HG03196 (cell line): ENCODE measurements at regions not wholly inside any gene's neighbourhood (a gene's known extent, or its start where the extent isn't known, plus 50 kb on each side); places are given as distances from the start of the nearest gene placed in this dataset.
"Not testable (repeated sequence)": the region's sequence is repeated elsewhere in the genome, so short reads cannot be mapped to it uniquely, and the experiment has no call there.

Experiments
- ATAC-seq: cut with Tn5 transposase; IDR thresholded peaks from one replicate; pipeline ENCODE4 v1.9.1; 2021; ENCODE audit not compliant: unreplicated experiment

- no peak for ATAC-seq
Measured at GRCh38 chr16:66116163-66117002, 250.1 kb upstream of the CDH5 start.

- no peak for ATAC-seq
Measured at GRCh38 chr16:66115373-66115772, 251.1 kb upstream of the CDH5 start.

GRCh38 chr16:66113223-66113622 is 253.3 kb upstream of the CDH5 start:
- ATAC-seq = no peak

- no peak for ATAC-seq
Measured at GRCh38 chr16:66109677-66110076, 256.8 kb upstream of the CDH5 start.

GRCh38 chr16:66107661-66108060 is 258.8 kb upstream of the CDH5 start:
- ATAC-seq = no peak

GRCh38 chr16:66103211-66103610 is 263.3 kb upstream of the CDH5 start:
- ATAC-seq = no peak

- no peak for ATAC-seq
Measured at GRCh38 chr16:66099306-66099705, 267.2 kb upstream of the CDH5 start.

GRCh38 chr16:66097751-66098150 is 268.7 kb upstream of the CDH5 start:
- no peak for ATAC-seq

- no peak for ATAC-seq
Measured at GRCh38 chr16:66095676-66096075, 270.8 kb upstream of the CDH5 start.

GRCh38 chr16:66093191-66093590 is 273.3 kb upstream of the CDH5 start:
- no peak for ATAC-seq

GRCh38 chr16:66091471-66091891 is 275.0 kb upstream of the CDH5 start:
- ATAC-seq = no peak

GRCh38 chr16:66088681-66089080 is 277.8 kb upstream of the CDH5 start:
- ATAC-seq = no peak

GRCh38 chr16:66087308-66087707 is 279.2 kb upstream of the CDH5 start:
- ATAC-seq = no peak

GRCh38 chr16:66085651-66086050 is 280.8 kb upstream of the CDH5 start:
- no peak for ATAC-seq

- ATAC-seq = not testable (repeated sequence)
Measured at GRCh38 chr16:66084731-66085130, 281.8 kb upstream of the CDH5 start.

GRCh38 chr16:66084306-66084705 is 282.2 kb upstream of the CDH5 start:
- no peak for ATAC-seq

GRCh38 chr16:66083171-66083570 is 283.3 kb upstream of the CDH5 start:
- no peak for ATAC-seq

GRCh38 chr16:66082424-66082823 is 284.1 kb upstream of the CDH5 start:
- no peak for ATAC-seq

- ATAC-seq = no peak
Measured at GRCh38 chr16:66081775-66082366, 284.6 kb upstream of the CDH5 start.

- no peak for ATAC-seq
Measured at GRCh38 chr16:66079671-66080334, 286.7 kb upstream of the CDH5 start.

- no peak for ATAC-seq
Measured at GRCh38 chr16:66070140-66070917, 296.2 kb upstream of the CDH5 start.
